HG02571 (cell line): ENCODE measurements at regions not wholly inside any gene's neighbourhood (a gene's known extent, or its start where the extent isn't known, plus 50 kb on each side); places are given as distances from the start of the nearest gene placed in this dataset.
"Not testable (repeated sequence)": the region's sequence is repeated elsewhere in the genome, so short reads cannot be mapped to it uniquely, and the experiment has no call there.

Experiments used
- ATAC-seq: cut with Tn5 transposase; IDR thresholded peaks from one replicate; pipeline ENCODE4 v1.9.1; 2021; ENCODE audit warnings: mild to moderate bottlenecking, moderate library complexity; ENCODE audit not compliant: unreplicated experiment

GRCh38 chr6:120274547-120274946 is 925.0 kb upstream of the MAN1A1 start:
- peak; percentile 64 for ATAC-seq

GRCh38 chr6:120273411-120273810 is 923.9 kb upstream of the MAN1A1 start:
- no peak for ATAC-seq

GRCh38 chr6:120272038-120272437 is 922.5 kb upstream of the MAN1A1 start:
- no peak for ATAC-seq

- not testable (repeated sequence) for ATAC-seq
Observed at GRCh38 chr6:120268256-120268655, 918.7 kb upstream of the MAN1A1 start.

DNA sequence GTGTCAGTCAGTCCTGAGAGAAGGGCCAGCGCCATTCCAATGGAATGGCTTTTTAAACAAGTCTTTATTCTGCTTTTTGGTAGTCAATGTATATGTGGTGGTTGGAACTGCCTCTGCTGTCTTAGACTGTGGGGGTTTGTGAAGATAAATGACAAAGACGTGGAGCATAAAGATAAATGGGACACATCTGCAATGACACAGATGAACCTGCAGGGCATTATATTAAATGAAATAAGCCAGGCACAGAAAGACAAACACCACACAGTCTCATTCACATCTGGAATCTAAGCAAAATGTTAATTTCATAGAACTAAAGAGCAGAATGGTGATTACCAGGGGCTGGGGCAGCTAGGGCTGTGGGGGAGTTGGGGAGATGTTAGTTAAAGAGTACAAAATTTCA is 912.8 kb upstream of the MAN1A1 start:
- ATAC-seq = no peak

- ATAC-seq = no peak
Observed at GRCh38 chr6:120260636-120261035, 911.1 kb upstream of the MAN1A1 start.

DNA sequence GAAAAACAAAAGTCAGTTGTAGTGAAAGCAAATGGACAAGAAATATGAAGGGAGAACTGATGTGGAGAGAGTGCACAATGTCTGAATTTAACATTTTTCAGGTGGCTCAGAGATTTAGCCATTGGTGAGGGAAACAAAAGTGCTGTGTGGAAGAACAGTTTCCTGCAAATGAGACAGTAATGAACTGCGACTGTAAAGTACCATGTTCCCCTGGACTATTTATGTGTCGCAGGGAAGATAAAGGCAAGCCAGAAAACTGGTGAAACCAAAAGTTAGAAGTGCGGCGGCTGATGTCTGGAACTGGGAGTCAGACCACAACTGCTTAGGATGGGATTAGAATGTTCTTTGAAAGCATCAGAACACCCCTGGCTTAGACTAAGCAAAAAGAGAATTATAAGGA is 905.1 kb upstream of the MAN1A1 start:
- no peak for ATAC-seq

DNA sequence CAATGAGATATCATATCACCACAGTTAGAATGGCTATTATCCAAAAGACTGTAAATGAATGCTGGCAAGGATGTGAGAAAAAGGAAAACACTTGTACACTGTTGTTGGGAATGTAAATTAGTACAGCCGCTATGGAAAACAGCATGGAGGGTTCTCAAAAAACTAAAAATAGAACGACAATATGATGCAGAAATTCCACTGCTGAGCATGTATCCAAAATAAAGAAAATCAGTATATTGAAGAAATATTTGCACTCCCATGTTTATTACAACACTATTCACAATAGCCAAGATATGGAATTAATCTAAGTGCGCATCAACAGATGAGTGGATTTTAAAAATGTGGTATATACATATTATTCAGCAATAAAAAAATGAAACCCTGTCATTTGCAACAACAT is 898.9 kb upstream of the MAN1A1 start:
- no peak for ATAC-seq

- no peak for ATAC-seq
Observed at GRCh38 chr6:120237221-120237620, 887.7 kb upstream of the MAN1A1 start.

- no peak for ATAC-seq
Observed at GRCh38 chr6:120230008-120230407, 880.4 kb upstream of the MAN1A1 start.

GRCh38 chr6:120228297-120228696 is 878.7 kb upstream of the MAN1A1 start:
- no peak for ATAC-seq

- ATAC-seq = no peak
Observed at GRCh38 chr6:120219339-120219738, 869.8 kb upstream of the MAN1A1 start.

GRCh38 chr6:120214088-120214499 is 864.5 kb upstream of the MAN1A1 start:
- no peak for ATAC-seq

DNA sequence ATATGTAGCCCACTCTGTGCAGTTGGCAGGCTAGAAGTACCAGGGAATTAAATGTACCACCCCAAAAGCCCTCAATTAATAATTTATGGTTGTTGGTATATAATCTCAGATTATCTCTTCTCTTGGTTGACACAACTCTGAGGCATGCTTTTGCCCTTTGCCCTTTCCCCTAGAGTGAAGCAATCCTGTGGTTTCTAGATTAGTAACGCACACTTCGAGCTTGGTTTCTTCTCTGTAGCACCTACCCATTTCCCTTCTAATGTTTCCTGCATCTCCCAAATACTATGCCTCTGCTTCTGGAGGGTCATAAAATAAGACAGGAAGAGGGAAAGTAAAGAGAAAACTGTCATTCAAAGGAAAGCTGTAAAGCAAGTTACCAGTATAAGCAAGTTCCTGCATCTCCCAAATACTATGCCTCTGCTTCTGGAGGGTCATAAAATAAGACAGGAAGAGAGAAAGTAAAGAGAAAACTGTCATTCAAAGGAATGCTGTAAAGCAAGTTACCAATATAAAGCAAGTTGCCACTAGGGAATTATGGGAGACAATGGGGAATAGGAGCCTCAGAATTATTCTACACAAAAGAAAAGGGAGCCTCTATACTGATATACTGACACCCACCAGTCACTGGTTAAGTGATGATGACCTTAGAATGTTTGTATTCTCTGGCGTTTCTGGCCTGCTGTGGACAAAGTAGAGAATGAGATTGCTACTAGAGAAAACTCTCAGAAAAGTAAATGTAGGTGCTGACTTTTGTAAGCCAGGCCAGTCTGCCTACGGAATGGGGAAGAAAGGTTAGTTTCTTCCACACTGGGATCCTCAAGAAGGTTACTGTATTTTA is 862.6 kb upstream of the MAN1A1 start:
- ATAC-seq = no peak

DNA sequence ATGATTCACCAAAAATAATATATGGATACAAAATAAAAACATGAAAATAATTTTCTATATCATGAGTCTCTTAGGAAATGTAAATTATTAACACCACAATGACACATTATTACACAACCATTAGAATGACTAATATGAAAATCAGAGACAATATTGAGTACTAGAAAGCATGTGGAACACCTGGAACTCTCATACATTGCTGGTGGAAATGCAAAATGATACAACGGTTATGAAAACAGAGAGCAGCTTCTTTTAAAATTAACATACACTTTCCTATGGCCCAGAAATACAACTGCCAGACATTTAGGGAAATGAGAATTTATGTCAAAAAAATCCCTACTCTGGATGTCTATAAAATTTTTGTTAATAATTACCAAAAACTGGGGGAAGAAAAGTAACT is 853.3 kb upstream of the MAN1A1 start:
- no peak for ATAC-seq

- no peak for ATAC-seq
Observed at GRCh38 chr6:120200853-120201252, 851.3 kb upstream of the MAN1A1 start.

DNA sequence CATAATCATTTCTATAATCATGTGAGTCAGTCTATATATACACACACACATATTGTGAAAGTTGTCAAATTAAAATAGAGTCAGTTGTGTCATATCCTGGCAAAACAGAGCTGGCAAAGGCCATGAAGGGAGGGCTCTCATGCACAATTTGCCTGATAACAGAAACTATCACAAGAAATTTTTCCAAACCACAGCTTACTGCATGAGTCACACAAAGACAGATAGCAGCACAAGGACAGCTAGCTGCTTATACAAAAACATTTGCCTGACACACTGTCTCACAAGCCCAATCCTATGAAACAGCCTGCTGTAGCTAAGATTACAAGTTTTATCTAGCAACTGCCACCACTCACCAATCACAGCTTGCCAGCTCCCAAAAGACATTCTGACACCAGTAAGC is 848.5 kb upstream of the MAN1A1 start:
- no peak for ATAC-seq

GRCh38 chr6:120186080-120186479 is 836.5 kb upstream of the MAN1A1 start:
- ATAC-seq = no peak

GRCh38 chr6:120173250-120173649 is 823.7 kb upstream of the MAN1A1 start:
- no peak for ATAC-seq

GRCh38 chr6:120164531-120164930 is 815.0 kb upstream of the MAN1A1 start:
- ATAC-seq = no peak

- no peak for ATAC-seq
Observed at GRCh38 chr6:120157873-120158272, 808.3 kb upstream of the MAN1A1 start.

DNA sequence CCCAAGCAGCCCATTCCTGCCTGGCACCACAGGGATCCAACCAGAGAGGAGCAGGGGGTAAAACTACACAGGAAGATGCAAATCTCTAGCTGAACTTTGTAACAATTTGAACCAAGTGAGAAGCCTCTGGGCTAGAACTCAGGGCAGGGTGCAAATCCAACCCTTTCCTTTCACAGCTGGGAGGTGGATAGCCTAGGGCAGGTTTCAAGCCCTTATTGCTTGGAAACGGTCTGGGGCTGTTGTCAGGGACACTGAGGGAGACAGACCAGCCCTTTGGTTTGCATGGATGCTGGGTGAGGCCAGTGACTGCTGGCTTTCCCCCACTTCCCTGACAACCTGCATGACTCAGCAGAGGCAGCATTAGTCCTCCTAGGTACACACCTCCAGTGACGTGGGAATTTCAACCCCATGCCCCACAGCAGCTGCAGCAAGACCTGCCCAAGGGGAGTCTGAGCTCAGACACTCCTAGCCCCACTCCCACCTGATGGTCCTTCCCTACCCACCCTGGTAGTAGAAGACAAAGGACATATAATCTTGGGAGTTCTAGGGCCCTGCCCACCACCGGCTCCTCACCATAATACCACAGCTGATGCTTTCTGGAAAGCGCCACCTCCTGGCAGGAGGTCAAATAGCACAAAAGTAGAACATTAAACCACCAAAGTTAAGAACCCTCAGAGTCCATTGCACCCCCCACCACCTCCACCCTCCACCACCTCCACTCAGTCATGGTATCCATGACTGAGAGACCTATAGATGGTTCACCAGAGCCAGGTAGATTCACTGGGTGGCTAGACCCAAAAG is 797.7 kb upstream of the MAN1A1 start:
- ATAC-seq = no peak
